VCaP (cell line): ENCODE measurements at regions not wholly inside any gene's neighbourhood (a gene's known extent, or its start where the extent isn't known, plus 50 kb on each side); places are given as distances from the start of the nearest gene placed in this dataset.
A peak's percentile ranks its signal among the peaks of the same experiment; 100 is the strongest.
"Not testable (repeated sequence)": the region's sequence is repeated elsewhere in the genome, so short reads cannot be mapped to it uniquely, and the experiment has no call there.

Experiments used
- H3K27ac ChIP-seq: fragments of 450-650 bp; 2 replicates; pipeline ENCODE4 v1.5.1; 2017
- TF ChIP-seq, protein P1 (sequence below): fragments of 450-650 bp; conservative IDR thresholded peaks from 2 replicates; pipeline ENCODE4 v1.5.1; 2017; ENCODE audit warnings: mild to moderate bottlenecking, moderate library complexity

DNA sequence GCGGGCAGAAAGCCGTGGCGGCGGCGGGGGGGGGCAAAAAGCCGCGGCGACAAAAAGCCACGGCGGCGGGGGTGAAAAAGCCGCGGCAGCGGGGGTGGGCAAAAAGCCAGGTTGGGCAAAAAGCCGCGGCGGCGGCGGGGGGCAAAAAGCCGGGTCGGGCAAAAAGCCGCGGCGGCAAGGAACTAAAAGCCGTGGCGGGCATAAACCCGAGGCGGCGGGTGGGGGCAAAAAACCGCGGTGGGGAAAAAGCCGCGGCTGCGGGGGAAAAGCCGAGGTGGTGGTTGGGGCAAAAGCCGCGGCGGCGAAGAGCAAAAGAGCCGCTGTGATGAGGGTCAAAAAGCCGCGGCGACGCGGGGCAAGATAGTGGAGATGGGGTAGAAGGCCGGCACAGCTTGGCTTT, 1834.2 kb downstream of the FOXD4L5 start:
- not testable (repeated sequence) for H3K27ac ChIP-seq

DNA sequence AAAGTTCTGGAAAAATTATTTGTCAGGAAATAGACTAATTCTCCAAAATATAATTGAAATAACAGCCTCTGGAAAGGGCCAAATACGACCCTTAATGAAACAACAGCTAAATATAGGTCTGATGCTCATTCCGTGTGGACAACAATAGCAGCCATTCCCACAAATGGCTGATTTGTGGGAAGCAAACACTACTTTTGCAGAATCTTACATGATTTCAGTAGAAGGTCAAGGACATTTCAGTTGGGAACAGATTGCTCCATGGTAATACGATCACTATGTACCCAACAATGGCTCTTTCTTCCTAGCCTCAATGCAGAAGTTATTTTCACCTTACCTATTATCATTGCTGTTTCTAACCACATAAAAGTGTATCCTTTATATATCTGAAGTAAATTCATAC, 1859.9 kb downstream of the FOXD4L5 start:
- H3K27ac ChIP-seq: not testable (repeated sequence)

DNA sequence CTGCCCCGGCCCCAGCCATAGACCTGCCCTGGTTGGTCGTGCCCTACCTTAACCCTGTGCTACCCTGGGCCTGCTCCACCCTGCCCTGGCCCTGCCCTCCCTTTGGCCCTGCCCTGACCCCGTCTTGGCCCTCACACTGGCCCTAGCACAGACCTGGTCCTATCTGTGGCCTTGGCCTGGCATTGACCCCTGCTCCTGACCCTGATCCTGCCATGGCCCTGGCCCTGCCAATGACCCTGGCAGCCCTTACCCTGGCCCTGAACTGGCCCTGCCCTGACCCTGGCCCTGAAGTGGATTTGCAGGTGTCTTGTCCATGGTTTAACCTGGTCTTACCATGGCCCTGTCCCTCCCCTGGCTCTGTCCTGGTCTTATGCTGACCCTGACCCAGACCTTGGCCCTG, 1894.1 kb downstream of the FOXD4L5 start:
- H3K27ac ChIP-seq: not testable (repeated sequence)

DNA sequence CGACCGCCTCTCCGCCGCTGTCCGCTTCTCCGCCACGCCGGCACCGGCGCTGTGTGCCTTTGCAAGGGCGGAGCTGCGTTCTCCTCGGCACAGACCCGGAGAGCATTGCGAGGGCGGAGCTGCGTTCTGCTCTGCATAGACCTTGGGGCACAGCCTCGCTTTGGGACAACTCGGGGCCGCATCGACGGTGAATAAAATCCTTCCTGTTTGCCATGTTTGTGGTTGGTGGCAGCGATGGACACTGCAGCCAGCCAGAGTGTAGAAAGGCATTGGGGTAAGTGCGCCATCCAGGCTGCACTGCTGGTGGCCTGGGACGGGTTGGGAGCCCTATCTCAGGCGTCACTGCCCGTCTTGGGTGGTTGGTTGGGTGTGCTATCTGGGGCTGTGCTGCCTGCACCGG, 1899.5 kb downstream of the FOXD4L5 start:
- not testable (repeated sequence) for H3K27ac ChIP-seq

DNA sequence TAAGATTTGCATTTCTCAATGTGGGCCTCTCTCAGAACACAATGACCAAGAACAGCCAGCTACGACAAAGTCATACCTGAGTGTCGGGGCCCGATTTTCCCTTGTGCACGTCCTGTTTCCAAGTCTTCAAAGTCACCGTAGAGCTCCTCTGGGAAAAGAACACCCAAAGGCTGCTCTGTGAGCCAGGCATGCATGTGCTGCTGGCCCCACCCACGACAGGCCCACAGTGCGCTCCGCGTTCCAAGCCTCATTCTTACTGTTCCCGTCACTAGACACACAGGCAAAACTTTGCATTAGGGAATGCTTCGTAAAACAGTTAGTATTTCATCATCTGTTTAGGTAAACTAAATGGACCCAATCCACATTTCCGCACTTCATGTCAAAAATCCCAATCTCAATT, 1905.1 kb downstream of the FOXD4L5 start:
- not testable (repeated sequence) for H3K27ac ChIP-seq

DNA sequence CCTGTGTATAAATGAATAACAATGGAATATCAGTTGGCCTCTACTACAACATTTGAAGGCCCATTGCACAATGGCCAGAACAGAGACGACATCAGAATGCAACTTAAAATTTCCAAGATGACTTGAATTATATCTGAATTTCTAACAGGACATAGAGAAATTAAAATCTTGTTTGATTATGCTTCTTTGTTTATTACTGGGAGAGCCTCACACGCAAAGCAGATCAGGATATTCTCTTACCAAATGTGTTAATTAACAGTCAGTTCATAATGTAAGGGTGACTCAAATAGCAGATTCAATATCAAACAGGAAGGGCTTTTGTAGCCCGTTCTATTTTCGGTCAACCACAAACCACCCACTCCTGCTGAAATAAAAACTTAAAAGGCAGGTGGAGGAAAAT, 1930.8 kb downstream of the FOXD4L5 start:
- H3K27ac ChIP-seq: not testable (repeated sequence)

DNA sequence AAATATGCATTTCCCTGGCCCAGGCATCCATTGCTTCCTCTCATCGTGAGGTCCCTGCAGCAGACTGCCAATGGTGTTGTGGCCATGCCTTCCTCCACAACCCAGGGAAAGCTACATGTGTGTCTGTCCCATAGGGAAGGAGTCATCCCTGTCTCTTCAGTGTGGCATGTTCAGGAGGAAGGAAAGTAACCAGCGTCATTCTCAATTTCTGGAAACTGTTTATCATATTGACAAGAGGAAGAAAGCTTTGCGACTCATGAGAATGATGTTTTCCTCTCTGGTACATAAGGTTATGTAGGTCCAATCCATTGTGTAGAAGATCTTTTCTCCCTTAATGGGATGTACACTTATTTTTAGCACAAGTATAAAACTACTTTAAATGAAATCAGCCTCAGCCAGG, 1937.7 kb downstream of the FOXD4L5 start:
- not testable (repeated sequence) for H3K27ac ChIP-seq

DNA sequence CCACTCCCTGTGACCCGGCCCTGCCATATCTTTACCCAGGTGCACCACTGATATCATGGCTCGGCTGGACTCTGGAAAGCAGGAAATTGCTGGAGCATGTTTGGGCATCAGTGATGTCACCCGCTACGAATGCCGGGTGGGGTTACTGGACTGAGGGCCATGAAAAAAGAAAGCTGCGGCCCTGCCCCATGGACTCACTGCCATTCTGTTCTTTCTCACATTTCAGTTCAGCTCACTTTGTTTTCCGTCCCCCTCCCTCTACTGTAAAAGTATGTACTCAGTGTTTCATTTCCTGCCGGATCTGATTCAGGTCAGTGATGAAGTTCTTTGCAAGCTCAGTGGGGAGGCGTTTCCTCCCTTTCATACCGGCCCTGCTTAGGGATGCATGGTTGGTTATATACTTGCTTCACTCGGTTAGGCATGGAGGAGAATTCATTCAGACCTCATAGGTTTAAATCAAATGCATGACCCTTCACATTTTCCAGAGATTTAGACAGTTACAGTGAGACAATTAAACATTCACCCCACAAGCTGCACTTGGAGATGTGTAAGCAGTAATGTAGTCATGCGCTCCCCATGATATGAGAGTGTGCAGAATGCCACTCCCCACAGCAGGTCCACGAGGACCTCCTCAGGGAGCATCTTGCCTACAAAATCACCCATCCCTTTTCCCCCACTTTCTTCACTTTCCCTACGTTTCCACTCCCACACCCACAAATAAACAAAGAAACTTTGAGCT, 1938.5 kb downstream of the FOXD4L5 start:
- not testable (repeated sequence) for H3K27ac ChIP-seq

DNA sequence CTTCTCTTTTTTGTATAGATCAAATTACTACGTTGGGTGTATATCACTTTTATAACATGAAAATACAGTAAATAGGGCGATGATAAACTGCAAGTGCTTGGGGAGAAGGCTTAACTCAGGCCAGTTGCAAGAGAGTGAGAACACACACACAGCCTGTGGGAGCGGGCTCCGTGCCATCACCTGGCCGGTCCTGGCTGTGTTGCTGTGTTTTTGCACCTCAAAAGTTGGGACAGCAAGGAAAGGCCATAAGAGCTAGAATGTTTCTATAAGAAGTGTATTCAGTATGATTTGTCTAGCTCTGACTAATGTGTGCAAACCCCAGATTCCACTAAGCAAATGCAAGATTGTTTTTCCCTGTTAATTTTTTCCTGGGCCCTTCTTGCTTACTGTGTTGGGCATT, 1940.6 kb downstream of the FOXD4L5 start:
- not testable (repeated sequence) for H3K27ac ChIP-seq

DNA sequence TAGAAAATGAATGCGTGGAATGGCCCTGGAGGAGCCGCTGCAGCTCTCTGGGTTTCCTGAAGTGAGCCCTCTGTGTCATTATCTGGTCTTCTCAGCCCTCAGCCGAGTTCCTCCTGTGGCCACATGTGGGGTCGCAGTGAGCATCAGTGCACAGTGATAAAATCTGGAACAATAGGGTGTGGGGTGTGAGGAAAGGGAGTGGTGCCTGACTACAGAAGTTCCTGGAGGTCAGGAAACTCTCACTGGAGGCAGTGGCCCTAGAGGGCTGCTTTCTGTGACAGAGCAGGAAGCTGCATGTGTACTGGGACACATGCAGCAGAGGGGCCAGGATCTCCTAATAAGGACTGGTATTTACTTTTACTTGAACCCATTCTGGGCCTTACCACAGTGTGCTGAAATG, 1942.5 kb downstream of the FOXD4L5 start:
- H3K27ac ChIP-seq: not testable (repeated sequence)

DNA sequence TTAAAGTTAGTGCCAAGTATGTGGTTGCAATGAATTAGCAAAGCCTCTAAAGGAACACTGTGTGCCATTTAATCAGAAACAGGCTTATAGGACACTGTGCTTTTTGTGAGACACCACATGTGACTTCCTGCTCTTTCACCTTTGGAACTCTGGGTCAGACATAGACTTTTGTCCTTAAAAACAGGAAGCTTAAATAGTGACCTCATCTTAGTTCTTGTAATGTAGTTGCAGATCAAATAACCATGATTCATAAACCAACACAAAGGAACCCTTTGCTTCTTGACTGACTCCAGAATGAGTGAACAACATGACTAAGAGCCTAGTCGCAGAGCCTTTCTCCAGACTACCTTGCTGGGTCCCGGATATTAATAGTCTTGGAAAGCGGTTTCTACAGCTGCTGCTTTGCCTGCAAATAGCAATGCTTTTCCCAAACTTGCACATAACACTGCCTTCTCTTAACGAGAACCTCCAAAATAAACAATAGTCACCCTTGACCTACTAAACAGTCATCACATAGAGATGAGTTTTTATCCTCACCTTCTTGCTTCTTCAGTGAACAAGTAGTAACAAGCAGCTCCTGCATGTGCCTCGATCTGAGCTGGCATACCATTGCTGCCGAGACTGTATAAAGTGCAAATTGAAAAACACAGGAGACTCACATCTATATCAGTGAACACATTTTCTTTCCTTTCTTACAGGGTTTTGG, 1947.0 kb downstream of the FOXD4L5 start:
- not testable (repeated sequence) for H3K27ac ChIP-seq

DNA sequence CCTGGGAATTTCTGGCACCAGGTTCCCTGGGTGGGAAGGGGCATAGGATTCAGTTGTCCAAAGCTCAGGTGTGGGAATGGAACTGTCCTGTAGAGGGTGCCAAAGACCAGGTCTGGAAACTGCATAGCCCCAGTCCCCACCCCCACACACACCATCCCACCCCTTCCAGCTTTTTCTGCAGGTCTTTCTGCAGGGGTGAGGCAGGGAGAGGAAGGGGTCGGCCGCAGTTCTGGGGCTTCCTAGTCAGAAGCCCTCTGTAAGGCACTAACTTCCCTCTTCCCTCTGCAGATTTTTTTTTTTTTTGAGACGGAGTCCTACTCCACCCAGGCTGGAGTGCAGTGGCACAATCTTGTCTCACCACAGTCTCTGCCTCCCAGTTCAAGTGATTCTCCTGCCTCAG, 1949.7 kb downstream of the FOXD4L5 start:
- TF ChIP-seq, protein P1, sequence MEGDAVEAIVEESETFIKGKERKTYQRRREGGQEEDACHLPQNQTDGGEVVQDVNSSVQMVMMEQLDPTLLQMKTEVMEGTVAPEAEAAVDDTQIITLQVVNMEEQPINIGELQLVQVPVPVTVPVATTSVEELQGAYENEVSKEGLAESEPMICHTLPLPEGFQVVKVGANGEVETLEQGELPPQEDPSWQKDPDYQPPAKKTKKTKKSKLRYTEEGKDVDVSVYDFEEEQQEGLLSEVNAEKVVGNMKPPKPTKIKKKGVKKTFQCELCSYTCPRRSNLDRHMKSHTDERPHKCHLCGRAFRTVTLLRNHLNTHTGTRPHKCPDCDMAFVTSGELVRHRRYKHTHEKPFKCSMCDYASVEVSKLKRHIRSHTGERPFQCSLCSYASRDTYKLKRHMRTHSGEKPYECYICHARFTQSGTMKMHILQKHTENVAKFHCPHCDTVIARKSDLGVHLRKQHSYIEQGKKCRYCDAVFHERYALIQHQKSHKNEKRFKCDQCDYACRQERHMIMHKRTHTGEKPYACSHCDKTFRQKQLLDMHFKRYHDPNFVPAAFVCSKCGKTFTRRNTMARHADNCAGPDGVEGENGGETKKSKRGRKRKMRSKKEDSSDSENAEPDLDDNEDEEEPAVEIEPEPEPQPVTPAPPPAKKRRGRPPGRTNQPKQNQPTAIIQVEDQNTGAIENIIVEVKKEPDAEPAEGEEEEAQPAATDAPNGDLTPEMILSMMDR: peak; percentile 14; the same call in 1 of the 2 replicates
- not testable (repeated sequence) for H3K27ac ChIP-seq

DNA sequence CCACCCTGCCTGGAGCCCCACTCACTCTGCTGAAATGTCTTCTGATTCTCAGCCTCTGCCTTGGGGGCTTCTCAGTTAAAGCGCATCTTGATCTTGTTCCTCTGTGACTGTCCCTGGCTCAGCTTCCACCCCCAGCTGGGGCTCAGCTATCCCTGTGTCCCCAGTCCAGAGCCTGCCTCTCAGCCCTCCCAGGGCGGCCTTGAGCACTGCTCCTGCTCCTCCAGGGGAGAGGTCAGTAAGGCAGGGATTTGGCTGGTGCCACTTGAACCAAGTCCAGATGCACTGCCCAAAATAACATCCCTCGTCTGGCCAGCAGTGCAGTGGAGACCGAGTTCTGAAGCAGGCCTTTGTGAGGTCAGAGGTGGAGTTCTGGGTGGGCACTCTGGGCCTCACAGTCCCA, 1950.8 kb downstream of the FOXD4L5 start:
- not testable (repeated sequence) for H3K27ac ChIP-seq

DNA sequence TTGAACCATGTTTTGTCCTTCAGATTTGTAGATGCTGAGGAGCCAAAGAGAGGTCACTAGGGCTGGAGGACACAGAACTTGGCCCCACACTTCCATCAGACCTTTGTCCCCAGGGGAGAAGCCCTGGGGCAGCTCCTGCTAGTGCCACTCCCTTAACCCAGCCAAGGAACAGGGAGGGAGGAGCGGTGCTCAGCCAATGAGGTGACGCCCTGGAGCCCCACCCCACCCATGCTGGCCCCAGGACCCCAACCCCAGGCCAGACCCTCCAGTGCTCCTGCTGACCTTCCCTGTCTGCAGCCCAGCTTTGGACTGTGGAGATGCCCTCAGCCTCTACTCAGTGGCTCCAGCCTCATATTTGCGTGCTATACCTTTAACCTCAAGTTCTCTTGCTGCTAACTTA, 1951.9 kb downstream of the FOXD4L5 start:
- not testable (repeated sequence) for H3K27ac ChIP-seq

DNA sequence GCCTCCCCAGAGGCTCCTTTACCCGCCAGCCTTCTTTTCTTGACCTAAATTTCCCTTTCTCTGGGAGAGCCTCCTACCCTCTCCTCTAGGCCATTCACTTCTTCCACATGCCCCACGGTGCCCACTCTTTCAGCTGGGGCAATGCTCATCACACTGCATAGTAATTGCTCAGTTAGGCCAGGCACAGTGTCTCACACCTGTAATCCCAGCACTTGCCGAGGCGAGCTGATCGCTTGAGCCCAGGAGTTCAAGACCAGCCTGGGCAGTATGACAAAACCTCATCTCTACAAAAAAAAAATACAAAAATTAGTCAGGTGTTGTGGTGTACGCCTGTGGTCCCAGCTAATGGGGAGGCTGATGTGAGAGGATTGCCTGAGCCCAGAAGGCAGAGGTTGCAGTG, 1956.7 kb downstream of the FOXD4L5 start:
- H3K27ac ChIP-seq: not testable (repeated sequence)

DNA sequence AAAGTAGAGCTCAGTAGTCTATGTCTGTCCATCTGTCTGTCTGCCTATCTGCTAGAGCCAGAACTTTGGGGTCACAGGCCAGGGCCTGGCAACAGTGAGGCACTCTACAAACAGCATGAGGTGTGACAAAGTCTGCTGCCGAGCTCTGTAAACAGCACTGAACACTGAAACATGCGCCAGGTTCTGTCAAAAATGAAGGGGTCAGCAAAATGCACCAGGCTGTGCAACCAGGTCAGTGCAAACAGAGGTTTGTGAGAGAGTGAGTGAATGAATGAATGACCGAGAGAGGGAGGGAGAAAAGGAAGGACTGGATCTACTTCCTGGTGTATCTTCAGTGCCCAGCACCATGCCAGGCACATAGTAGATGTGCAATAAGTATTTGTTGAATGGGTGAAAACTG, 1957.8 kb downstream of the FOXD4L5 start:
- not testable (repeated sequence) for H3K27ac ChIP-seq

DNA sequence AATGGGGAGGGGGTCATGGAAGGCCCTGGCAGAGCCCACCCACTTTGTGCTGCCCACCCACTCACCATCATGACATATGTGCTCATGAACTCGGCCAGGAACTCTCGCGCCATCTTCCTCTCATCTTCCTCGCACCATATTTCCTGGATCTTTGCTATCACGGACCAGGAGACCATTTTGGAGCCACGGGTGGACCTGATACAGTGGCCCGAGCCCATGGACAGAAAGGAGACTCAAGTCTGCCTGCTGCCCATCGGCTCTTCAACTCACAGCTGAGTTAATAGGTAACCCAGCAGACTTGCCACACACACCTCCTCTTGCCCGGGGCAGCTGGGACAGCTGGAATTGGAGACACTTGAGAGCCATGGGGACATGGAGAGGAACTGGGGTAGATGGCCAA, 1958.3 kb downstream of the FOXD4L5 start:
- H3K27ac ChIP-seq: not testable (repeated sequence)

DNA sequence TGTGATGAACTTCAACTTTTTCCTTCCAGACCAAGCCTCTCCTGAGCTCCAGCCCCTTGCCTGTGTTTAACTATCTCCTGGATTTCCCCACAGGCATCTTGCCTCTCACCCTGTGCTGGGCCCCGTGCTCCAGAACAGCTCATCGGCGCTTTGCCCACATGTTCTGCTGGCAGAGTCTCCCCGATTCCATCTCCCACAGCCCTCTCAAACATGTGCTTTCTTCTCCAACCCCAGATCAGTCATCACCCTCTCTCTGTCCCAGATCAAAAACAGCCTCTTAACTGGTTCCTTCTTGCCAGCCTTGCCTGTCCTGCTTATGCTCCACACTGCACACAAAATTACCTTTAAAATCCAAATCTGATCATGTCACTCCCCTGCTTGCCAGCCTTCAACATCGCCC, 1959.3 kb downstream of the FOXD4L5 start:
- H3K27ac ChIP-seq: not testable (repeated sequence)

DNA sequence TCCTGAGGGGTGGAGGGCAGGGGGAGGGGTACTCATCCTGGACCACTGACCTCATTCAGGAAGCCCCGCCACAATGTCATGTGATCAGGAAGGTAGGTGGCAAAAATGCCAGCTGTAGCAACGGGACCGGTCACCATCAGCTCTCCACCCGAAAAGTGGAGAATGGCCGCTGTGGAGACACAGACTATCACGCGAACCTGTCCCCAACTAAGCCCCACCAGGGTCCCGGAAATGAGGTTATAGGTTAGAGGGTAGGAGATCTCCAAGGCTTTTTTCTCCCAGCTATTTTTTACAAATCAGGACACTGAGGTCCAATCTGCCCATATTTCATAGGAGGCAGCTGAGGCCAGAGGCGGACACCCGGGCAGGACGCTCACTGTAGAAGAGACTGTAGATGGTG, 1966.9 kb downstream of the FOXD4L5 start:
- not testable (repeated sequence) for H3K27ac ChIP-seq

DNA sequence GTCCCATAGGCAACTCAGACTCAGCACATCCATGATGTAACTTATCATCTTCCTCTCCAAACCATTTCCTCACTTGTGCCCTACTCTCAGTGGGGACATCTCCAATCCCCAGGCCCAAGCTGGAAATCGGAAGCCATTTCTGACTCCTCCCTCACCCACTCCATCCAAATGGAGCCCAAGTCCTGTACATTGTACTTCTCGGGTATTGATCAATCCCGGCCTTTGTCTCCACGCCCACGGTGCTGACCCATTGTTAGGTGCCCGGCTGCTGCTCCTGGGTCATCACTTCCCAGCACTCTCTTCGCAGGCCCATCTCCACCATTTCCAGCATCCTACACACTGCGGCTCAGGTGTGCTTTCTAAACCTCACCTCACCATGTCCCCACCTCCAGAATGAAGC, 1969.6 kb downstream of the FOXD4L5 start:
- not testable (repeated sequence) for H3K27ac ChIP-seq

DNA sequence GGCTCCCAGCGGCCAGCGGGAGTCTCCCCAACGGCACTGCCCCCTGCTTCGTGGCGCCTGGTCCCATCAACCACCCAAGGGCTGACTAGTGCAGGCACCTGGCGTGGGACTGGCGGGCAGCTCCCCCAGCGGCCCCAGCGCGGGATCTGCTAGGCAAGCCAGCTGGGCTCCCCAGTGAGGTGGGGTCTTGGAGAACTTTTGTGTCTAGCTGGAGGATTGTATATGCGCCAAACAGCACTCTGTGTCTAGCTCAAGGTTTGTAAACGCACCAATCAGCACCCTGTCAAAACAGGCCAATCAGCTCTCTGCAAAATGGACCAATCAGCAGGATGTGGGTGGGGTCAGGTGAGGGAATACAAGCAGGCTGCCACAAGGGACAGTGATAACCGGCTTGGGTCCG, 1988.2 kb downstream of the FOXD4L5 start:
- H3K27ac ChIP-seq: not testable (repeated sequence)

DNA sequence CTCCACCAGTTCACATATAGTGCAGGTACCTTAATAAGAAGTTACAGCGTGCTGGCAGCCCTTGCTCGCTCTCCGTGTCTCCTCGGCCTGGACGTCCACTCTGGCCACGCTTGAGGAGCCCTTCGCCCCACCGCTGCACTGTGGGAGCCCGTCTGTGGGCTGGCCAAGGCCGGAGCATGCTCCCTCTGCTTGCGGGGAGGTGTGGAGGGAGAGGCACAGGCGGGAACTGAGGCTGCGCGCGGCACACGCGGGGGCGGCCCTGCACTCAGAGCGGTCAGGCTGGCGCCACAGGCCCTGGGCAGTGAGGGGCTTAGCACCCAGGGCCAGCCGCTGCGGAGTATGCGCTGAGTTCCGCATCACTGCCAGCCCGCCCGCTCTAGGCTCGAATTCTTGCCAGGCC, 1988.6 kb downstream of the FOXD4L5 start:
- not testable (repeated sequence) for H3K27ac ChIP-seq
